ENCODE measurements at regions not wholly inside any gene's neighbourhood (a gene's known extent, or its start where the extent isn't known, plus 50 kb on each side); places are given as distances from the start of the nearest gene placed in this dataset.

DNA sequence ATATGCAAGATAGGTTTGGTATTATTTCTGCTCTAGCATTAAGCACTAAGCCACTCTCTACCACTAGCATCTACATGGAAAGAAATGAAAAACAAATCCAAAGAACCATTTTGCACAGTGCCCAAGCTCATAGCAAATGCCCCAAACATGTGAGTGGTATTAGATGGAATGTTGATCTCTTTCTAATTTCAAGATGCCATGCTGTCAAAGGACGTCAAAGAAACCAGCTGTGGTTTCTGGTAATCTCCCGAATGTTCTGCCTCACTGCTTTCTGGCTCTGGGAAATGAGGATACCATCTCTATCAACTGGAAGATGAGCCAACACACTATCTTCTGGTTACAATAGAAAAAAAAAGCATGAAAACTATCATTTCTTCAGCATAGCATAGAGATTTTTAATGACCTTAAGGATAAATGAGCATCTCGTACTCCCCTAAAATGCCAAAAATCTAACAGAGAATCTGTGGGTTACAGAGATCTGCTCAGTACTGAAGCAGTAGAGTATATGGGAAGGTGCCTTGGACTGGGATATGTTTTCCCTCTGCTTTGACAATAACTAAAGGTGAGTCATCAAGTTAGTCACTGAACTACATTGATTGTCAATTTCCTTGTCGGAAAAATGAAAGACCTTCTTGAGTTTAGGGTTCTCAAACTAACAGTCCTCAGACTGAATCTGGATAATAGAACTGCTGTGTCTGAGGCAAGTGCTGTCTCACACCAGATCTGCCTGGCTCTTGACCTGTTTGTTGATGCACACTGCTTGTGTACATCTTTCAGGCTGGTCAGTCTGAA lies 244.8 kb upstream of the NCKAP5 start:
- Mint-ChIP-seq H3K9me3 (peaks cover 6% of the 10 kb centered on the region), H3K27ac (no peak overlapping the region), H3K27me3 (peaks cover 14% of the 10 kb centered on the region), H3K36me3 (ENCODE audit: low read depth) (no peaks in the 10 kb centered on the region), H3K4me1 (ENCODE audit: low read depth) (no peaks in the 10 kb centered on the region), H3K4me3 (no peak overlapping the region)
- no peak for DNase-seq

DNA sequence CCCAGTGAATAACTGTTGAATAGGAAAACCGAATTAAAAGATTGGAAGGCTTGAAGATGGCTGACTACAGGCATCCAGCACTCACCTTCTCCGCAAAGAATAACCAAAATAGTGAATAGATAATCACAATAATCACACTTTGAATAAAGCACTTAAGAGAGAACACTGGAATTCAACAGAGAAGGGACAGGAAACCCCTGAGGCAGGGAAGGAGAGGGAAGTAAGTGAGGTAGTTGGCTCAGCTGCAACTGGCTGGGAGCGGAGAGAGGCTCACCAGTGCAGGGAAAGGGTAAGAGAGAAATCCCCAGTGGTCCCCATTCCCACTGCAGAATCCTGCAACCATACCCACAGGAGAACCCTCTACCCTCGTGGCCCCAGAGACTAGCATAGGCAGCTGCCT lies 246.6 kb upstream of the NCKAP5 start:
- H3K36me3 Mint-ChIP-seq (ENCODE audit: low read depth): no peaks in the 10 kb centered on the region
- no peak for DNase-seq
- no peak overlapping the region for H3K27ac Mint-ChIP-seq
- H3K9me3 Mint-ChIP-seq: peaks cover 6% of the 10 kb centered on the region
- no peak overlapping the region for H3K4me3 Mint-ChIP-seq
- H3K27me3 Mint-ChIP-seq: peaks cover 8% of the 10 kb centered on the region
- no peaks in the 10 kb centered on the region for H3K4me1 Mint-ChIP-seq (ENCODE audit: low read depth)

DNA sequence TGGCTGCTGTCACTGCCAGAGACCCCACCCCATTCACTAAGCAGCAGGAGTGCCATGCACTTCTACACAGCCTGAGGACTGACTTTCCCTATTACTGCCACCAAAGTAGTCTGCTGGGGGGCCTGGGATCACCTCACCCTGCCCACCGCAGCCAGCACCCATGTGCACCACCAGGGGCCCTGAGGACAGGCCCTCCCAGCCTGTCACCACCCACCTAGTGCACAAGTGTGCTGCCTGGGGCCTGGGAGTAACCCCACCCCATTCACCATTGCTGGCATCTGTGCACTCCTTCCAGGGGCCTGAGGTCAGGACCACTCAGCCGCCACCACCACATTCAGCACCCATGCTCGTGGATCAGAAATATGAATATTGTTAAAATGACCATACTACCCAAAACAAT lies 247.8 kb upstream of the NCKAP5 start:
- Mint-ChIP-seq H3K27me3 (peaks cover 8% of the 10 kb centered on the region), H3K4me3 (no peak overlapping the region), H3K9me3 (peaks cover 1% of the 10 kb centered on the region), H3K36me3 (ENCODE audit: low read depth) (no peaks in the 10 kb centered on the region), H3K27ac (no peak overlapping the region), H3K4me1 (ENCODE audit: low read depth) (no peaks in the 10 kb centered on the region)
- no peak for DNase-seq

DNA sequence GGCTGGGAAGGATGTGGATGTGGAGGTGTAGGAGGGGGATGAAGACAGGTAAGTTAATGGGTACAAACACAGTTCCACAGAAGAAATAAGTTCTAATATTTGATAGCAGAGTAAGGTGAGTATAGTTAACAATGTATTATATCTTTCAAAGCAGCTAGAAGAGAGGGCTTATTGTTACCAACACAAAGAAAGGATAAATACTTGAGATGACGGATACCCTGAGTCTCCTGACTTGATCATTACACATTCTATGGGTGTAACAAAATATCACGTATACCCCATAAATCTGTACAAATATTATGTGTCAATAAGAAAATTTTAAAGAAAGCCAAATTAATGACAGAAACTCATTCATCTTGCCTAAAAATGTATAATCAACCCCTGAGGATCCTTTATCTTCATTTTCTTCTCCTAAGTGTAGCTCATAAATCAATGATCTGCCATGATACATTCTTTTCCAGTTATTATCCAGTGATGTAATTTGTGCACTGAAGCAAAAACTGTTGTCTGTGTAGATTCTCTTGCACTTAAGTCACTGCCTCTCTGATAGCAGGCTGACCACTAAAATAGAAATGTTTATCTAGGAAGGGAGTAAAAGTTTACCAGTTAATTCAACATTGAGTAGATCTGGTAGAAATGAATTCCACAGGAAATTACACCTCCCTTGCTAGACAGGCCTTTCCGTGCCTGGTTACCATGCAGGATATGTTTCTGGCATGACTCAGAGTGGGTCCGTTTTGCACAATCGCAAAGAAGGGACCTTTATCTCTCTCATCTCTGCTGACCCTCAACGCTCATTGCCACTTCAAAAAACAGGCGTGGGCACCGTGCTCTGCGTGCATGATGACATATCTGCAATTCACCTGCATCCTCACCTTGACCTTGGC lies 249.7 kb upstream of the NCKAP5 start:
- Mint-ChIP-seq H3K9me3 (no peaks in the 10 kb centered on the region), H3K27ac (no peak overlapping the region), H3K4me1 (ENCODE audit: low read depth) (no peaks in the 10 kb centered on the region), H3K36me3 (ENCODE audit: low read depth) (no peaks in the 10 kb centered on the region), H3K27me3 (peaks cover 8% of the 10 kb centered on the region), H3K4me3 (no peak overlapping the region)
- DNase-seq: no peak

DNA sequence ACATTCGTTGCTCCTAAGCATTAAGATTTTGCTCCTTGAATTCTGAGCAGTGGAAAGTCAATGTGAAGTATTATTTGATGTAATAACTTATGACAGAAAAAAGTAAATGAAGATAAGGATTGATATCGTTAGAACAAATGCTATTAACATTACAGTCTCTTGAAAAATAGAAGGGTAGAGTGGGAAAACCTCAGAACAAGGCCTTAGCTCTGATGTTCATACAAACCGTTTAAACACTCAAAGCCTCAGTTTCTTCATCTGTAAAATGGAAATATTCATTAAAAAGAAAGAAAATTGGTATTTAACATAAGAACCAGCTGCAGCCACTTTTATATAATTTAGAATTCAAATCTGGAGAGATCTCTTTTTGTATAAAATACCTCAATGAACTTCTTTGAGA lies 250.4 kb upstream of the NCKAP5 start:
- Mint-ChIP-seq H3K36me3 (ENCODE audit: low read depth) (no peaks in the 10 kb centered on the region), H3K27ac (no peak overlapping the region), H3K4me1 (ENCODE audit: low read depth) (no peaks in the 10 kb centered on the region), H3K4me3 (no peak overlapping the region), H3K27me3 (peaks cover 8% of the 10 kb centered on the region), H3K9me3 (no peaks in the 10 kb centered on the region)
- no peak for DNase-seq

DNA sequence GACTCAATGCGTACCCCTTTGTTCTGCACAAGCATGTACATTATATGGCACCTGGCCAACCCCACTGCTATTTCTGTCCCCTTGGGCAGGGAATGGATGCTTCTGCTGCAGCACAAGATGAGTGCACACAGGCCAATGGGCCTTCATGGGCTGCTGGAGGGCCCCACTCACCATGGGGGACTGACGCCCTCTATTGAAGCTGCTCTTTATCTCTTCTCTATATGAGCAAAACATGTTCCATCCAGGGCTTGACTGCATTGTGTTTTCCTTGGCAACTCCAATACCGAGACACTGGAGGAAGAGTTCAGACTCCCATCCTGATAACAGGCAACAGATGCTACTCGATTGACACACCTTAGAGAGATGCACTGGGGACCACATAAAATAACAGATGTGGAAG lies 251.6 kb upstream of the NCKAP5 start:
- Mint-ChIP-seq H3K9me3 (no peaks in the 10 kb centered on the region), H3K4me1 (ENCODE audit: low read depth) (no peaks in the 10 kb centered on the region), H3K36me3 (ENCODE audit: low read depth) (no peaks in the 10 kb centered on the region), H3K27me3 (peaks cover 5% of the 10 kb centered on the region), H3K4me3 (no peak overlapping the region), H3K27ac (no peak overlapping the region)
- DNase-seq: no peak

DNA sequence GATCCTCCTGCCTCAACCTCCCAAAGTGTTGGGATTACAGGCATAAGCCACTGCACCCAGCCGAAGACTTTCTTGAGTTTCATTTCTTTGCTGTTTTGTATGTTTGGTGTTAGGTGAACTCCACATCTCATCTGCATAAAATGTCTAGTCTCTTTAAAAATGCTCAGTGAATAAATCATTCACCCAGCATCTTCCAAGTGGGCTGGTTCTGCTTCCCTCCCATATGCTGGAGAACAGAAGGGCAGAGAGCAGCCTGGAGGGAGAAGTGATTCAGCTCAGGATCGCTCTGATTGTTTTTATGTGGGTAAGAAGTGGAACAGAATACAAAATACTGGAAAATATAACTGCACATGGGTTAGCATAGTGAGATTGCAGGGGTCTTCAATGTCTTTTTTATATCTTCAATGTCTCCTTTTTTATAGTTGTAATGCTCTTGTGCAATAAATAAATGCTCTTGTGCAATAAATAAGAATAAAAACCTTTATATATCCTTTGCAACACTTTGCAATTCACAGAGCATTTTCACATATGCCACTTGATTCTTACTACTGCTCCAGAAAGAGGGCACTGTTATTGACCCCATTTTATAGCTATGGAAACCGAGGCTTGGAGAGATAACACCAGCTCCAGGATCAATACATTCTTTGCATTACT lies 253.0 kb upstream of the NCKAP5 start:
- Mint-ChIP-seq H3K27me3 (peaks cover 2% of the 10 kb centered on the region), H3K27ac (no peak overlapping the region), H3K4me1 (ENCODE audit: low read depth) (no peaks in the 10 kb centered on the region), H3K36me3 (ENCODE audit: low read depth) (no peaks in the 10 kb centered on the region), H3K4me3 (no peak overlapping the region), H3K9me3 (no peaks in the 10 kb centered on the region)
- DNase-seq: no peak

DNA sequence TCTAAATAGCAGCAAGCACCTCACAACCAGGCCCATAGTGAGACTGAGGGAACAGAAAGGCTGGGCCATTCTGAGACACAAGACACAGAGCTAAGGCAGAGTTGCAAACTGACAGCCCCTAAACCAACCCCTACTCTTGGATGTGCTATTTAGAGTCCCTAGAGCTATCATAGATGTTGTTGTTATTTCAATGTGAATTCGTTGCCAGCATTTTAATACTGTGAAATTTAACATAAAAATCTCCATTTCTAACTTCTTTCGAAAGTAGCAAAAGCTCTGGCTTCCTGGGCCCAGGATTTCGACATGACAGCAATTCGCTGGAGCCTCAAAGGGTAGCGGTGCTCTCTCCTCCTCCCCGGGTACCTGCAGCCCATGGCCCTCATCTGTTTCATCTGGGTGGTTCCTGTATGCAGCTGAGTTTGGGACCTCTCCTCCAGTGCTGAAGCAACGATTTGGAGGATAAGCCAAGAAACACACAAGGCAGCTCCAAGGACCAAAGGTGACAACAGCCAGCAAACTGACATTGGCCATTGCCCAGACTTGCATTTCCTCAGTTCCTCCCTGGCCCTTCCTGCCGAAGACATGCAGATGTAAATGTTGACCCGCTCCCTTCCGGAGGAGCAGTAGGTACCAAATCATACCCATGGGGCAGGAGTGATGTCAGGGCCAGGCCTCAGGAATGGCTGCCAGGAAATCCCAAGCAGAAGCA lies 254.4 kb upstream of the NCKAP5 start:
- H3K4me3 Mint-ChIP-seq: no peak overlapping the region
- no peaks in the 10 kb centered on the region for H3K4me1 Mint-ChIP-seq (ENCODE audit: low read depth)
- H3K36me3 Mint-ChIP-seq (ENCODE audit: low read depth): no peaks in the 10 kb centered on the region
- H3K27ac Mint-ChIP-seq: no peak overlapping the region
- H3K27me3 Mint-ChIP-seq: peaks cover 8% of the 10 kb centered on the region
- no peaks in the 10 kb centered on the region for H3K9me3 Mint-ChIP-seq
- DNase-seq: no peak

DNA sequence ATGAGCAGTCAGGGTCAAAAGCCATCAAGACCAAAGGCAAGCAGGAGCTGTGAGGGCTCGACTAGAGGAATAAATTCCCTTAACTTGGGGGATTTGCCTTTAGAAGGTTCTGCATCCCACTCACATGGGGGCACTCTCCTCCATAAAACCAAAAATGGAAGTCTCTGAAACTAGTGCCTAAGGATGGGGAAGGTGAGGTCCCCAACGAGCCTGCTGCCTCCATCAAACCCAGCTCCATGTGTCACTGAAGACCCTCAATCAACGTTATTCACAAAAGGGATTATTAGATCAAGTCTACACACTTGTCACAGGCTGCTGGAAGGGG lies 254.9 kb upstream of the NCKAP5 start:
- DNase-seq: no peak
- H3K27me3 Mint-ChIP-seq: peaks cover 13% of the 10 kb centered on the region
- no peak overlapping the region for H3K4me3 Mint-ChIP-seq
- H3K9me3 Mint-ChIP-seq: no peaks in the 10 kb centered on the region
- no peak overlapping the region for H3K27ac Mint-ChIP-seq
- no peaks in the 10 kb centered on the region for H3K4me1 Mint-ChIP-seq (ENCODE audit: low read depth)
- no peaks in the 10 kb centered on the region for H3K36me3 Mint-ChIP-seq (ENCODE audit: low read depth)

DNA sequence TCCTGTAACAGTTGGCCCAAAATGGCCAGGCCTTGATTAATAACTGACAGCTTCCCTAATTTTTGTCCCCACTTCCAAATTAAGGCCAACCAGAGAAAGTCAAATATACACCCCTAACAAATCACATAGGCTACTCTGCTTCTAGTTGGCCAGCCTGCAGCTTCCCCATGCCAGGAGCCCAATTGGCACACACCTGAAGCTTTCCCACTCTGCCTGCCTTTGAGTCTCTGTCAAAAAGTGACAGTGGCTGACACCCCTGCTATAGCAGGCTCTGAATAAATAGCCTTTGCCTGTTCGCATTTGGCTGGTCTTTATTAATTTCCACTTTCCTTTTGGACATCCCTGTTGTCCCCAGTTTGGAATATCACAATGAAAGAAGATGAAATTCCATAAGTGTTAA lies 256.6 kb upstream of the NCKAP5 start:
- DNase-seq: no peak
- no peaks in the 10 kb centered on the region for H3K4me1 Mint-ChIP-seq (ENCODE audit: low read depth)
- no peaks in the 10 kb centered on the region for H3K9me3 Mint-ChIP-seq
- H3K4me3 Mint-ChIP-seq: no peak overlapping the region
- H3K36me3 Mint-ChIP-seq (ENCODE audit: low read depth): no peaks in the 10 kb centered on the region
- H3K27ac Mint-ChIP-seq: no peak overlapping the region
- peaks cover 14% of the 10 kb centered on the region for H3K27me3 Mint-ChIP-seq

DNA sequence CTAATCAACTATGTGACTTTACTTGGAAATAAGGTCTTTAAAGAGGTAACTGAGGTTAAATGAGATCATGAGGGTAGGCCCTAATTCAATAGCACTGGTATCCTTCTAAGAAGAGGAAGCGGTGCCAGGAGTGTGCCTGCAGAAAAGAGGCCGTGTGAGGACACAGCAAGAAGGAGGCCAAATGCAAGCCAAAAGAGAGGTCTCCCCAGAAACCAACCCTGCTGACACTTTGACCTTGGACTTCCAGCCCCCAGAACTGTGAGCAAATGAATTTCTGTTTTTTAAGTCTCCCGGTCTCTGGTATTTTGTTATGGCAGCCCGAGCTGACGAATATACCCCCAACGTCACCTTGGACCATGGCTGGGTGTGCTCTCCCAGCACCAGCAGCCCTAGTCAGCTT lies 257.5 kb upstream of the NCKAP5 start:
- H3K36me3 Mint-ChIP-seq (ENCODE audit: low read depth): no peaks in the 10 kb centered on the region

DNA sequence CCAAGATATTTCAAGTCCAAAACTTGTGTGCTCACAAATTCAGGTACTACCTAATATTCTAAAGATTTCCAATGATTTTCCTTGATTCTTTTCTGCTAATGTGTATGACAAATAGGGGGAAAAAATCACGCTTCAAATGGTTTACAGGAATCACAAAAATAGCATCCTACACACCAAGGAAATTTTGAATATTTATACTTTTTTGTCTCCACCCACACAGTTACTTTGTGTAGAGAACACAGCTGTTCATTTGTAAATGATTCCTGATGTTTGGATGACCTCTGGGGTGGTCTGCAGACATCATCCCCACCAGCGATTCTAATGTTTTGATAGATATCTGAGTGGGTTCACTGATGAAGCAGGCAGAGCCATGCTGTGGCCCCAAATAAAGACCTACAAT lies 260.6 kb upstream of the NCKAP5 start:
- no peak overlapping the region for H3K27ac Mint-ChIP-seq
- H3K36me3 Mint-ChIP-seq (ENCODE audit: low read depth): no peaks in the 10 kb centered on the region
- DNase-seq: no peak
- H3K27me3 Mint-ChIP-seq: peaks cover 16% of the 10 kb centered on the region
- H3K4me1 Mint-ChIP-seq (ENCODE audit: low read depth): no peaks in the 10 kb centered on the region
- H3K9me3 Mint-ChIP-seq: no peaks in the 10 kb centered on the region
- no peak overlapping the region for H3K4me3 Mint-ChIP-seq

More for the DNA sequence above, 257.5 kb upstream of the NCKAP5 start:
- Mint-ChIP-seq H3K27me3 (peaks cover 16% of the 10 kb centered on the region), H3K27ac (no peak overlapping the region), H3K4me3 (no peak overlapping the region), H3K9me3 (no peaks in the 10 kb centered on the region), H3K4me1 (ENCODE audit: low read depth) (no peaks in the 10 kb centered on the region)
- no peak for DNase-seq

DNA sequence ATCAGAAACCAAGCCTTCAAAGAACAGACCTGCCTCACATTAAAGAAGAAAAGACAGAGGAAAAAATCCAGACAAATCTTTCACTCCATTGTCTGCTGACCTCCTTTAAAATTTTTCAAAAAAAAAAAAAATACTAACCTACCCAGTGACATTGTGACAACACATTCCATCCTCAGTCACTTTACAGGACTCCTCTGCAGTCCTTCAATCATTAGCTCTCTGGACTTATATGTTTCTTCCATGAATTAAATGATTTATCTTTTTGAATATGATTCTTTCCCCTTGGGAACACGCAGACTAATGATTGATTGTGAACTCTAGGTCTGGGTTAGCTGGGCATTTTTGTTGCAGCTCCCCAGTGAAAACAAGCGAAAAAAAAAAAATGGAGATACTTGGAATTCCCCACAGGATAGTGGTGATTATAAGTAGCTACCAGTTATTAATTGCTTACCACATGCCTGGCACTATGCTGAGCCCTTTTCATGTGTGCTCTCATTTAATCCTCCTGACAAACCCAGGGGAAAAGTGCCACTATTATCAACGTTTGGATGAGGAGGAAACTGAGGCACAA lies 261.3 kb upstream of the NCKAP5 start:
- Mint-ChIP-seq H3K27ac (no peak overlapping the region), H3K27me3 (peaks cover 16% of the 10 kb centered on the region), H3K4me1 (ENCODE audit: low read depth) (no peaks in the 10 kb centered on the region), H3K4me3 (no peak overlapping the region), H3K9me3 (no peaks in the 10 kb centered on the region), H3K36me3 (ENCODE audit: low read depth) (no peaks in the 10 kb centered on the region)
- no peak for DNase-seq

DNA sequence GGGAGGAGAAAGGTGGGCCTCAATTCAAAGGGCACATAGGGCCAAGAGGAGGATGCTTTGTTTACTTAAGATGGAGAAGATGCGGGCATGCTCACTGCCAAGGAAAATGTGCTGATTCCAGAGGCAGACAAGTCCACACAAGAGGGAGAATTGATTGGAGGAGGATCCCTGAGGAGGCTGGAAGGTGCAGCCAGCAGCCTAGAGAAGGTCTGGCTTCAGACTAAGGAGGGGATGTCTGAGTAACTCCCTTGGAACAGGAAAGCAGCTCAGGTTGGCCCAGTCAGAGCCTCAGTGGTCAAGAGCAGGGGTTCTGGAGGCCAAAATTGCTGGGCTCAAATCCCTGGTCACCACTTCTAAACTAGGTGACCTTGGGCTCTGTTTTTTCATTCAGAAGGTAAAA lies 265.5 kb upstream of the NCKAP5 start:
- peaks cover 2% of the 10 kb centered on the region for H3K27me3 Mint-ChIP-seq
- no peaks in the 10 kb centered on the region for H3K4me1 Mint-ChIP-seq (ENCODE audit: low read depth)
- no peak overlapping the region for H3K27ac Mint-ChIP-seq
- no peak overlapping the region for H3K4me3 Mint-ChIP-seq
- no peak for DNase-seq
- no peaks in the 10 kb centered on the region for H3K9me3 Mint-ChIP-seq
- no peaks in the 10 kb centered on the region for H3K36me3 Mint-ChIP-seq (ENCODE audit: low read depth)
